CD14-positive monocyte (primary cell): ENCODE measurements at regions not wholly inside any gene's neighbourhood (a gene's known extent, or its start where the extent isn't known, plus 50 kb on each side); places are given as distances from the start of the nearest gene placed in this dataset.

Experiments used
- DNase-seq, 3 donors: peaks; one replicate each; pipeline ENCODE4 v3.0.0-alpha.2; 2011 to 2022
- H2AFZ ChIP-seq: 2 replicates; pipeline ENCODE4 v1.6.0; 2012; ENCODE audit warnings: mild to moderate bottlenecking, low read depth, low read length, inconsistent platforms; ENCODE audit not compliant: insufficient read depth, poor library complexity, severe bottlenecking
- H3K27ac ChIP-seq, 2 donors: 1 replicate in 1 of 2; 2 replicates in 1 of 2; pipeline ENCODE4 v1.5.1; 2012 to 2013; ENCODE audit warnings: low read length in 2 of 2, control low read depth in 1 of 2, inconsistent platforms in 1 of 2, low read depth in 1 of 2, mild to moderate bottlenecking in 1 of 2
- H3K27me3 ChIP-seq, 2 donors: one replicate each; pipeline versions ENCODE4 v1.6.0 to v1.6.1; 2011 to 2013; ENCODE audit warnings: low read length in 2 of 2; ENCODE audit not compliant: control insufficient read depth in 2 of 2, insufficient read depth in 2 of 2
- H3K36me3 ChIP-seq, 2 donors: replicated peaks in 1 of 2; 1 replicate in 1 of 2; 2 replicates in 1 of 2; pipeline versions ENCODE4 v1.5.1 to v1.6.1; 2012 to 2013; ENCODE audit warnings: low read length in 2 of 2, control low read depth in 1 of 2, inconsistent platforms in 1 of 2, mild to moderate bottlenecking in 1 of 2; ENCODE audit not compliant: insufficient read depth in 2 of 2, control insufficient read depth in 1 of 2
- H3K4me1 ChIP-seq, 2 donors: 1 replicate in 1 of 2; 2 replicates in 1 of 2; pipeline versions ENCODE4 v1.5.1 to v1.6.1; 2012 to 2013; ENCODE audit warnings: low read length in 2 of 2, control low read depth in 1 of 2, inconsistent platforms in 1 of 2, mild to moderate bottlenecking in 1 of 2, moderate library complexity in 1 of 2; ENCODE audit not compliant: insufficient read depth in 2 of 2, control insufficient read depth in 1 of 2
- H3K4me2 ChIP-seq: replicated peaks from 2 replicates; pipeline ENCODE3; 2012; ENCODE audit warnings: low read length, moderate library complexity, mild to moderate bottlenecking; ENCODE audit not compliant: poor library complexity, severe bottlenecking; ENCODE audit errors: extremely low read depth
- H3K4me3 ChIP-seq, 3 experiments: fragments of 200-600 bp in 1 of 3; sonication (generic) in 1 of 3; replicated peaks in 1 of 3; 1 replicate in 2 of 3; 2 replicates in 1 of 3; pipeline ENCODE4 v1.5.1; 2011 to 2013; ENCODE audit warnings: low read length in 3 of 3, mild to moderate bottlenecking in 3 of 3, control low read depth in 2 of 3, low read depth in 2 of 3, inconsistent platforms in 1 of 3, moderate library complexity in 1 of 3
- H3K79me2 ChIP-seq: 2 replicates; pipeline ENCODE4 v1.6.0; 2012; ENCODE audit warnings: mild to moderate bottlenecking, control low read depth, inconsistent platforms, low read length, moderate library complexity; ENCODE audit not compliant: insufficient read depth
- H3K9ac ChIP-seq: 2 replicates; pipeline ENCODE4 v1.6.0; 2017; ENCODE audit warnings: low read length, mild to moderate bottlenecking; ENCODE audit not compliant: insufficient read depth, poor library complexity, severe bottlenecking
- H3K9me3 ChIP-seq, 2 donors: replicated peaks in 1 of 2; 1 replicate in 1 of 2; 2 replicates in 1 of 2; pipeline versions ENCODE4 v1.5.1 to v1.6.1; 2012 to 2013; ENCODE audit warnings: low read length in 2 of 2, control low read depth in 1 of 2; ENCODE audit not compliant: control insufficient read depth in 1 of 2, insufficient read depth in 1 of 2
- H4K20me1 ChIP-seq: 2 replicates; pipeline ENCODE4 v1.6.0; 2012; ENCODE audit warnings: mild to moderate bottlenecking, low read length, control low read depth, moderate library complexity; ENCODE audit not compliant: insufficient read depth
- H3K27ac Mint-ChIP-seq, 7 donors: one replicate each; pipeline ENCODE4 v1.8.0; 2020; ENCODE audit warnings: mild to moderate bottlenecking in 7 of 7, mixed read lengths in 7 of 7, moderate library complexity in 6 of 7, inconsistent platforms in 2 of 7
- H3K27me3 Mint-ChIP-seq, 3 donors: one replicate each; pipeline ENCODE4 v1.8.0; 2021 to 2022; ENCODE audit warnings: low read depth in 3 of 3, mild to moderate bottlenecking in 3 of 3, mixed read lengths in 3 of 3, moderate library complexity in 3 of 3, inconsistent platforms in 1 of 3
- H3K36me3 Mint-ChIP-seq, 2 donors: one replicate each; pipeline ENCODE4 v1.8.0; 2020; ENCODE audit warnings: mixed read lengths in 2 of 2, inconsistent platforms in 1 of 2, mild to moderate bottlenecking in 1 of 2
- H3K4me1 Mint-ChIP-seq: one replicate; pipeline ENCODE4 v1.8.0; 2020; ENCODE audit warnings: mild to moderate bottlenecking, mixed read lengths
- H3K4me3 Mint-ChIP-seq, 2 donors: one replicate each; pipeline ENCODE4 v1.8.0; 2020; ENCODE audit warnings: mild to moderate bottlenecking in 2 of 2, mixed read lengths in 2 of 2, moderate library complexity in 1 of 2
- H3K9me3 Mint-ChIP-seq, 7 donors: one replicate each; pipeline ENCODE4 v1.8.0; 2020 to 2022; ENCODE audit warnings: mixed read lengths in 7 of 7, mild to moderate bottlenecking in 6 of 7, moderate library complexity in 6 of 7, inconsistent platforms in 2 of 7
- WGBS: methylation state at CpG from one replicate; pipeline ENCODE4 v1.1.5; 2013; ENCODE audit warnings: missing lambda C conversion rate; ENCODE audit not compliant: insufficient coverage; 5-methylcytosine and 5-hydroxymethylcytosine counted together
- intact Hi-C, 2 donors: fragments of 100-400 bp; cut with micrococcal nuclease; formaldehyde crosslinking; loops; one replicate each; pipeline versions ENCODE4 v1.15.0 to v1.15.1; 2023
- TF ChIP-seq, protein P1 (sequence below): fragments of 200-600 bp; IDR thresholded peaks from one replicate; pipeline ENCODE4 v1.8.0; 2022; ENCODE audit warnings: antibody characterized with exemption, mild to moderate bottlenecking

GRCh38 chr2:235199128-235199527 is 247.3 kb downstream of the SH3BP4 start:
- Mint-ChIP-seq H3K36me3 (no peaks in the 10 kb centered on the region), H3K27ac (no peak overlapping the region), H3K9me3 (peaks cover 0 to 5% (median 2%) of the 10 kb centered on the region in 7 donors), H3K27me3 (peaks cover 2 to 6% (median 4%) of the 10 kb centered on the region in 3 donors), H3K4me1 (no peaks in the 10 kb centered on the region), H3K4me3 (no peak overlapping the region)
- TF ChIP-seq, protein P1, sequence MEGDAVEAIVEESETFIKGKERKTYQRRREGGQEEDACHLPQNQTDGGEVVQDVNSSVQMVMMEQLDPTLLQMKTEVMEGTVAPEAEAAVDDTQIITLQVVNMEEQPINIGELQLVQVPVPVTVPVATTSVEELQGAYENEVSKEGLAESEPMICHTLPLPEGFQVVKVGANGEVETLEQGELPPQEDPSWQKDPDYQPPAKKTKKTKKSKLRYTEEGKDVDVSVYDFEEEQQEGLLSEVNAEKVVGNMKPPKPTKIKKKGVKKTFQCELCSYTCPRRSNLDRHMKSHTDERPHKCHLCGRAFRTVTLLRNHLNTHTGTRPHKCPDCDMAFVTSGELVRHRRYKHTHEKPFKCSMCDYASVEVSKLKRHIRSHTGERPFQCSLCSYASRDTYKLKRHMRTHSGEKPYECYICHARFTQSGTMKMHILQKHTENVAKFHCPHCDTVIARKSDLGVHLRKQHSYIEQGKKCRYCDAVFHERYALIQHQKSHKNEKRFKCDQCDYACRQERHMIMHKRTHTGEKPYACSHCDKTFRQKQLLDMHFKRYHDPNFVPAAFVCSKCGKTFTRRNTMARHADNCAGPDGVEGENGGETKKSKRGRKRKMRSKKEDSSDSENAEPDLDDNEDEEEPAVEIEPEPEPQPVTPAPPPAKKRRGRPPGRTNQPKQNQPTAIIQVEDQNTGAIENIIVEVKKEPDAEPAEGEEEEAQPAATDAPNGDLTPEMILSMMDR: no peak
- H3K4me2 ChIP-seq: no peak overlapping the region
- WGBS: 88% methylated on average over 8 of the region's 9 CpGs
- no peak overlapping the region for H3K27ac ChIP-seq
- H3K36me3 ChIP-seq: no peaks in the 10 kb centered on the region
- H3K27me3 ChIP-seq: no peaks in the 10 kb centered on the region
- H3K9ac ChIP-seq: no peak overlapping the region
- no peak for DNase-seq
- no peaks in the 10 kb centered on the region for H3K9me3 ChIP-seq
- H2AFZ ChIP-seq: no peak overlapping the region
- H3K79me2 ChIP-seq: no peaks in the 10 kb centered on the region
- intact Hi-C loops: no loop called here
- no peaks in the 10 kb centered on the region for H3K4me1 ChIP-seq
- no peaks in the 10 kb centered on the region for H4K20me1 ChIP-seq
- no peak overlapping the region for H3K4me3 ChIP-seq

GRCh38 chr2:235200216-235200615 is 248.4 kb downstream of the SH3BP4 start:
- Histone ChIP-seq H3K27ac (no peak overlapping the region), H3K27me3 (no peaks in the 10 kb centered on the region), H3K4me2 (no peak overlapping the region), H3K36me3 (no peaks in the 10 kb centered on the region), H4K20me1 (no peaks in the 10 kb centered on the region), H3K4me3 (no peak overlapping the region), H3K79me2 (no peaks in the 10 kb centered on the region), H3K9ac (no peak overlapping the region), H3K9me3 (no peaks in the 10 kb centered on the region), H3K4me1 (no peaks in the 10 kb centered on the region), H2AFZ (no peak overlapping the region)
- Mint-ChIP-seq H3K27me3 (peaks cover 2 to 6% (median 4%) of the 10 kb centered on the region in 3 donors), H3K4me1 (no peaks in the 10 kb centered on the region), H3K4me3 (no peak overlapping the region), H3K36me3 (no peaks in the 10 kb centered on the region), H3K27ac (no peak overlapping the region), H3K9me3 (peaks cover 0 to 5% (median 2%) of the 10 kb centered on the region in 7 donors)
- 44% methylated on average over 2 of the region's 2 CpGs for WGBS
- DNase-seq: no peak
- intact Hi-C loops: no loop called here
- TF ChIP-seq, protein P1: no peak
